Panc1 (cell line): ENCODE measurements at regions not wholly inside any gene's neighbourhood (a gene's known extent, or its start where the extent isn't known, plus 50 kb on each side); places are given as distances from the start of the nearest gene placed in this dataset.

Experiments
- ATAC-seq: fragments of 200-7000 bp; cut with Tn5 transposase; 2 replicates; pipeline ENCODE4 v1.9.1; 2020; ENCODE audit warnings: mild to moderate bottlenecking, moderate library complexity
- BruUV-seq: library from RNA; stranded (reverse); fragments of 400-500 nt; replicated peaks from 2 replicates; lab custom pipeline; 2021; lab: Mats Ljungman, UMichigan
- CTCF ChIA-PET: fragments of 300-600 bp; sonication (Branson Sonifier 250); formaldehyde crosslinking; loops from one replicate; lab custom pipeline; 2022; ENCODE audit warnings: antibody characterized with exemption; lab: Charles Lee
- POLR2A ChIA-PET: fragments of 300-600 bp; sonication (Branson Sonifier 250); formaldehyde crosslinking; loops from one replicate; lab custom pipeline; 2022; ENCODE audit warnings: antibody characterized with exemption; lab: Charles Lee
- DNase-seq: peaks from one replicate; pipeline ENCODE4 v3.0.0-alpha.2; 2010; ENCODE audit warnings: low read depth, low spot score
- H3K27ac ChIP-seq: 2 replicates; pipeline ENCODE4 v1.5.1; 2011; ENCODE audit warnings: mild to moderate bottlenecking, low read length, inconsistent platforms
- H3K27me3 ChIP-seq: fragments of 200-500 bp; sonication (Bioruptor generic); 2 replicates; pipeline ENCODE4 v1.6.0; 2014; ENCODE audit warnings: low read length, inconsistent platforms; ENCODE audit not compliant: control insufficient read depth, insufficient read depth
- H3K36me3 ChIP-seq: fragments of 200-500 bp; sonication (Bioruptor generic); 2 replicates; pipeline ENCODE4 v1.5.1; 2014; ENCODE audit warnings: inconsistent platforms, mild to moderate bottlenecking, low read length, moderate library complexity; ENCODE audit not compliant: control insufficient read depth, insufficient read depth
- H3K4me1 ChIP-seq: 2 replicates; pipeline ENCODE4 v1.5.1; 2011; ENCODE audit warnings: inconsistent platforms, mild to moderate bottlenecking, low read length, moderate library complexity; ENCODE audit not compliant: control insufficient read depth, insufficient read depth
- H3K4me3 ChIP-seq, 2 experiments: 2 replicates each; pipeline ENCODE4 v1.5.1; 2011 to 2012; ENCODE audit warnings: low read depth in 2 of 2, low read length in 2 of 2, mild to moderate bottlenecking in 2 of 2, inconsistent platforms in 1 of 2, moderate library complexity in 1 of 2
- H3K9me3 ChIP-seq: fragments of 200-500 bp; sonication (Bioruptor generic); 2 replicates; pipeline ENCODE4 v1.5.1; 2014; ENCODE audit warnings: low read depth, mild to moderate bottlenecking, inconsistent platforms, low read length, moderate library complexity; ENCODE audit not compliant: control insufficient read depth, insufficient read depth
- CTCF ChIP-seq: fragments of 450-650 bp; IDR thresholded peaks from 2 replicates; pipeline ENCODE4 v1.5.1; 2017; ENCODE audit warnings: mild to moderate bottlenecking
- POLR2AphosphoS5 ChIP-seq: IDR thresholded peaks from 2 replicates; pipeline ENCODE4 v1.6.1; 2012; ENCODE audit warnings: mild to moderate bottlenecking, low read depth, low read length, moderate library complexity
- REST ChIP-seq, 2 experiments: IDR thresholded peaks; 2 replicates each; pipeline ENCODE4 v1.6.1; 2011 to 2012; ENCODE audit warnings: low read depth in 2 of 2, control low read depth in 1 of 2, low read length in 1 of 2, mild to moderate bottlenecking in 1 of 2, moderate library complexity in 1 of 2; ENCODE audit not compliant: insufficient read depth in 1 of 2
- SIN3A ChIP-seq: IDR thresholded peaks from 2 replicates; pipeline ENCODE4 v1.6.1; 2012; ENCODE audit warnings: low read depth, mild to moderate bottlenecking, low read length, moderate library complexity, borderline replicate concordance; ENCODE audit not compliant: insufficient read depth
- TCF7L2 ChIP-seq: IDR thresholded peaks from 2 replicates; pipeline ENCODE4 v1.6.1; 2011; ENCODE audit warnings: mild to moderate bottlenecking, low read depth, low read length, inconsistent platforms
- in situ Hi-C: cut with HindIII; loops from 2 replicates; pipeline ENCODE4 v1.10.0; 2016; ENCODE audit warnings: low sequenced_read_pairs, low pct_unique_long_range_greater_than_20kb
- intact Hi-C: fragments of 100-400 bp; cut with micrococcal nuclease; formaldehyde crosslinking; loops from one replicate; pipeline ENCODE4 v1.10.0; 2022; ENCODE audit not compliant: unreplicated experiment

- Histone ChIP-seq H3K36me3 (no peaks in the 10 kb centered on the region), H3K9me3 (no peaks in the 10 kb centered on the region), H3K4me1 (no peaks in the 10 kb centered on the region), H3K27ac (no peak overlapping the region), H3K4me3 (no peak overlapping the region), H3K27me3 (no peaks in the 10 kb centered on the region)
- in situ Hi-C loops: no loop called here
- CTCF ChIA-PET: no interaction called here
- intact Hi-C loops: no loop called here
- ATAC-seq (no peak), DNase-seq (no peak)
- TF ChIP-seq POLR2AphosphoS5: no peak
- TF ChIP-seq CTCF: no peak
- no TSS peak for BruUV-seq
- POLR2A ChIA-PET: no interaction called here
These were observed 674.0 kb upstream of the CELF4 start for GRCh38 chr18:38239606-38240005.

- H3K27ac ChIP-seq: no peak overlapping the region
- DNase-seq (no peak), ATAC-seq (no peak)
- no peaks in the 10 kb centered on the region for H3K9me3 ChIP-seq
- H3K4me3 ChIP-seq: no peak overlapping the region
- ChIA-PET POLR2A (no interaction called here), CTCF (no interaction called here)
- no peaks in the 10 kb centered on the region for H3K4me1 ChIP-seq
- TF ChIP-seq REST (IDR thresholded peaks at IDR 0.05; ENCODE audit: insufficient read depth in 1 of 2, low read depth in 2 of 2, low read length in 1 of 2) (no peak), TCF7L2 (no peak), POLR2AphosphoS5 (no peak), SIN3A (no peak), CTCF (no peak)
- intact Hi-C loops: no loop called here
- no peaks in the 10 kb centered on the region for H3K27me3 ChIP-seq
- in situ Hi-C loops: no loop called here
- no peaks in the 10 kb centered on the region for H3K36me3 ChIP-seq
- no TSS peak for BruUV-seq
These were observed 672.2 kb upstream of the CELF4 start for GRCh38 chr18:38237796-38238195.
